ENCODE measurements at regions not wholly inside any gene's neighbourhood (a gene's known extent, or its start where the extent isn't known, plus 50 kb on each side); places are given as distances from the start of the nearest gene placed in this dataset.
"Not testable (repeated sequence)": the region's sequence is repeated elsewhere in the genome, so short reads cannot be mapped to it uniquely, and the experiment has no call there.

- Mint-ChIP-seq H3K27ac (no peak overlapping the region), H3K4me1 (peaks cover 16% of the 10 kb centered on the region), H3K27me3 (no peaks in the 10 kb centered on the region), H3K36me3 (no peaks in the 10 kb centered on the region), H3K4me3 (no peak overlapping the region), H3K9me3 (no peaks in the 10 kb centered on the region)
Measured at GRCh38 chr3:177451301-177451750, 254.0 kb upstream of the TBL1XR1 start.

- no peaks in the 10 kb centered on the region for H3K9me3 Mint-ChIP-seq
- peaks cover 16% of the 10 kb centered on the region for H3K4me1 Mint-ChIP-seq
- no peaks in the 10 kb centered on the region for H3K36me3 Mint-ChIP-seq
- H3K27ac Mint-ChIP-seq, result no peak overlapping the region
- no peaks in the 10 kb centered on the region for H3K27me3 Mint-ChIP-seq
- no peak overlapping the region for H3K4me3 Mint-ChIP-seq
Measured at GRCh38 chr3:177451864-177452830, 254.9 kb upstream of the TBL1XR1 start.

GRCh38 chr3:177452831-177453450 is 255.7 kb upstream of the TBL1XR1 start:
- no peak overlapping the region for H3K4me3 Mint-ChIP-seq
- peaks cover 16% of the 10 kb centered on the region for H3K4me1 Mint-ChIP-seq
- H3K9me3 Mint-ChIP-seq, result no peaks in the 10 kb centered on the region
- no peak overlapping the region for H3K27ac Mint-ChIP-seq
- H3K36me3 Mint-ChIP-seq, result no peaks in the 10 kb centered on the region
- H3K27me3 Mint-ChIP-seq, result no peaks in the 10 kb centered on the region

- H3K4me1 Mint-ChIP-seq, result peaks cover 11% of the 10 kb centered on the region
- H3K9me3 Mint-ChIP-seq, result no peaks in the 10 kb centered on the region
- H3K36me3 Mint-ChIP-seq, result no peaks in the 10 kb centered on the region
- no peaks in the 10 kb centered on the region for H3K27me3 Mint-ChIP-seq
- H3K4me3 Mint-ChIP-seq, result no peak overlapping the region
- no peak overlapping the region for H3K27ac Mint-ChIP-seq
Measured at GRCh38 chr3:177453451-177453844, 256.2 kb upstream of the TBL1XR1 start.

- H3K4me3 Mint-ChIP-seq, H3K27ac Mint-ChIP-seq, H3K36me3 Mint-ChIP-seq, H3K27me3 Mint-ChIP-seq, H3K9me3 Mint-ChIP-seq, H3K4me1 Mint-ChIP-seq: not testable (repeated sequence)
Measured at GRCh38 chr3:177457204-177457603, 259.9 kb upstream of the TBL1XR1 start.

GRCh38 chr3:177459401-177459800 is 262.1 kb upstream of the TBL1XR1 start:
- no peaks in the 10 kb centered on the region for H3K4me1 Mint-ChIP-seq
- no peaks in the 10 kb centered on the region for H3K36me3 Mint-ChIP-seq
- no peaks in the 10 kb centered on the region for H3K9me3 Mint-ChIP-seq
- H3K27ac Mint-ChIP-seq, result no peak overlapping the region
- H3K4me3 Mint-ChIP-seq, result no peak overlapping the region
- H3K27me3 Mint-ChIP-seq, result no peaks in the 10 kb centered on the region

- Mint-ChIP-seq H3K27me3 (no peaks in the 10 kb centered on the region), H3K36me3 (no peaks in the 10 kb centered on the region), H3K9me3 (no peaks in the 10 kb centered on the region), H3K27ac (no peak overlapping the region), H3K4me3 (no peak overlapping the region), H3K4me1 (no peaks in the 10 kb centered on the region)
Measured at GRCh38 chr3:177460047-177460446, 262.8 kb upstream of the TBL1XR1 start.

GRCh38 chr3:177461765-177462164 is 264.5 kb upstream of the TBL1XR1 start:
- H3K4me1 Mint-ChIP-seq, result no peaks in the 10 kb centered on the region
- H3K27me3 Mint-ChIP-seq, result no peaks in the 10 kb centered on the region
- H3K4me3 Mint-ChIP-seq, result no peak overlapping the region
- no peaks in the 10 kb centered on the region for H3K9me3 Mint-ChIP-seq
- no peaks in the 10 kb centered on the region for H3K36me3 Mint-ChIP-seq
- no peak overlapping the region for H3K27ac Mint-ChIP-seq

GRCh38 chr3:177463341-177463740 is 266.1 kb upstream of the TBL1XR1 start:
- H3K36me3 Mint-ChIP-seq, H3K9me3 Mint-ChIP-seq, H3K27me3 Mint-ChIP-seq, H3K4me1 Mint-ChIP-seq, H3K4me3 Mint-ChIP-seq, H3K27ac Mint-ChIP-seq: not testable (repeated sequence)

- H3K27ac Mint-ChIP-seq, result no peak overlapping the region
Measured at GRCh38 chr3:177463863-177464262, 266.6 kb upstream of the TBL1XR1 start.

GRCh38 chr3:177464392-177465256 is 267.3 kb upstream of the TBL1XR1 start:
- no peaks in the 10 kb centered on the region for H3K4me1 Mint-ChIP-seq
- H3K4me3 Mint-ChIP-seq, result no peak overlapping the region
- no peaks in the 10 kb centered on the region for H3K36me3 Mint-ChIP-seq
- H3K9me3 Mint-ChIP-seq, result no peaks in the 10 kb centered on the region
- no peak overlapping the region for H3K27ac Mint-ChIP-seq
- H3K27me3 Mint-ChIP-seq, result no peaks in the 10 kb centered on the region

More at GRCh38 chr3:177463863-177464262, 266.6 kb upstream of the TBL1XR1 start:
- Mint-ChIP-seq H3K4me1 (no peaks in the 10 kb centered on the region), H3K9me3 (no peaks in the 10 kb centered on the region), H3K4me3 (no peak overlapping the region), H3K27me3 (no peaks in the 10 kb centered on the region), H3K36me3 (no peaks in the 10 kb centered on the region)

GRCh38 chr3:177465257-177465642 is 268.0 kb upstream of the TBL1XR1 start:
- no peaks in the 10 kb centered on the region for H3K27me3 Mint-ChIP-seq
- no peaks in the 10 kb centered on the region for H3K4me1 Mint-ChIP-seq
- H3K36me3 Mint-ChIP-seq, result no peaks in the 10 kb centered on the region
- H3K4me3 Mint-ChIP-seq, result no peak overlapping the region
- no peaks in the 10 kb centered on the region for H3K9me3 Mint-ChIP-seq
- H3K27ac Mint-ChIP-seq, result no peak overlapping the region

- Mint-ChIP-seq H3K27me3 (no peaks in the 10 kb centered on the region), H3K4me1 (no peaks in the 10 kb centered on the region), H3K36me3 (no peaks in the 10 kb centered on the region), H3K4me3 (no peak overlapping the region), H3K9me3 (no peaks in the 10 kb centered on the region), H3K27ac (no peak overlapping the region)
Measured at GRCh38 chr3:177466074-177466473, 268.8 kb upstream of the TBL1XR1 start.

- not testable (repeated sequence) for H3K27ac Mint-ChIP-seq, H3K9me3 Mint-ChIP-seq, H3K27me3 Mint-ChIP-seq, H3K36me3 Mint-ChIP-seq, H3K4me1 Mint-ChIP-seq, H3K4me3 Mint-ChIP-seq
Measured at GRCh38 chr3:177466622-177467021, 269.3 kb upstream of the TBL1XR1 start.

- no peaks in the 10 kb centered on the region for H3K4me1 Mint-ChIP-seq
- no peak overlapping the region for H3K27ac Mint-ChIP-seq
- H3K36me3 Mint-ChIP-seq, result no peaks in the 10 kb centered on the region
- H3K4me3 Mint-ChIP-seq, result no peak overlapping the region
- no peaks in the 10 kb centered on the region for H3K9me3 Mint-ChIP-seq
- H3K27me3 Mint-ChIP-seq, result no peaks in the 10 kb centered on the region
Measured at GRCh38 chr3:177467247-177467985, 270.1 kb upstream of the TBL1XR1 start.

Data from activated naive CD4-positive, alpha-beta T cell treated with anti-CD3 and anti-CD28 coated beads, Interleukin-2, amount 50 U/mL, for 24 hours (primary cell).